ENCODE measurements at regions not wholly inside any gene's neighbourhood (a gene's known extent, or its start where the extent isn't known, plus 50 kb on each side); places are given as distances from the start of the nearest gene placed in this dataset.
"Not testable (repeated sequence)": the region's sequence is repeated elsewhere in the genome, so short reads cannot be mapped to it uniquely, and the experiment has no call there.

GRCh38 chr13:81197483-81197882 is 856.6 kb upstream of the SPRY2 start:
- intact Hi-C loops (cut with DNase I), result no loop called here
- ATAC-seq (no peak), DNase-seq (no peak)

DNA sequence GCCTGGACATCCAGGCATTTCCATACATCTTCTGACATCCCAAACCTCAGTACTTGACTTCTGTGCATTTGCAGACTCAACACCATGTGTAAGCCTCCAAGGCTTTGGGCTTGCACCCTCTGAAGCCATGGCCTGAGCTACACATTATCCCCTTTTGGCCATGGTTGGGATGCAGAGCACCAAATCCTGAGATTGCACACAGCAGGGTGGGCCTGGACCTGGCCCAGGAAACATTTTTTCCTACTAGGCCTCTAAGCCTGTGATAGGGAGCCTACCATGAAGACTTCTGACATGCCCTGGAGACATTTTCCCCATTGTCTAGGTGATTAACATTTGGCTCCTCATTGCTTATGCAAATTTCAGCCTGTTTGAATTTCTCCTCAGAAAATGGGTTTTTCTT is 853.4 kb upstream of the SPRY2 start:
- intact Hi-C loops (cut with DNase I), result no loop called here
- ATAC-seq, result no peak

GRCh38 chr13:81184556-81185265 is 843.8 kb upstream of the SPRY2 start:
- DNase-seq (no peak), ATAC-seq (no peak)
- intact Hi-C loops (cut with DNase I), result no loop called here

More for the DNA sequence above, 853.4 kb upstream of the SPRY2 start:
- DNase-seq, result no peak

DNA sequence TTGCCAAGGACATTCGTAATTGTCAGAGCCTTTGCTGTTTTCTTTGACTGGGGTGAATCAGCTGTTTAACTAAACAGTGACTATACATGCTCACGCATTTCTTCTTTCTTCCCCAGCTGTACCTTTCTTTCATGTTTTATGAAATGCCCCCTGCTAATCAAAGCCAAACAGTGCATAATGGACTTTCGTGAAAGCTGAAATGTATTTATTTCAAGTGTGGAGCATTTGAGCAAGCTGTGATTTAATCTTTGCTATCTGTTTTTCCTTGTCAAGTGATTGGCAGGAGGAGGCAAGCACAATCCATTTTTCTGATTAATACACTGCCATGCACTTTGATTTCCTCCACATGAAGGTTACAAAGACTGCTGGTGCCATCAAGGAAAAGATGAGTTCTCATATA is 831.7 kb upstream of the SPRY2 start:
- no peak for ATAC-seq
- DNase-seq, result no peak
- intact Hi-C loops (cut with DNase I), result no loop called here

DNA sequence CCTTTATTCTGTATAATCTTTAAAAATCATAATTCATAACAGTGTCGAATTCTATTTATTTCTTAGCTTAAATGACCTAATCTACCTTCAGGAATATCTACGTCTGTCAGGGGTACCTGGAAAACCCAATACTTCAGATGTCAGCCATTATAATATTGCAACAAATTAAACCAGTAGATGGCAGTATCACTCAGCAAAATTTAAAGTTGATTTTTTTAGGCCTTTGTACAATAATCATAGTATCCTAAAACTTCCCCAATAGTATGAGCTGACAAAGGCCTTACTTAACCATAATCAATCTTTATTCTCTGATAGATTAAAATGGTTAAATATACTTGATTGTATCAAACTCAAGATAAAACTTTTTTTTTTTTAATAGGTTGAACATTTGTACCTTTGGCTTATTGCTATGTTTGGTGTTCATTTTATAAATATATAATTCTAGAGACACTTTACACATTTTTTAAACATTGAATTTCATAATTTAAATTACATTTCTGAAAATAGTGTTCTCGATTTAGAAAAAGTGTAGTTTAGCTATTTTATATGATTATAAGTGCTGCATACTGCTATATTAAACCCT is 830.2 kb upstream of the SPRY2 start:
- DNase-seq (no peak), ATAC-seq (no peak)
- intact Hi-C loops (cut with DNase I), result no loop called here

GRCh38 chr13:81163823-81164222 is 822.9 kb upstream of the SPRY2 start:
- intact Hi-C loops (cut with DNase I); ATAC-seq; DNase-seq: not testable (repeated sequence)

DNA sequence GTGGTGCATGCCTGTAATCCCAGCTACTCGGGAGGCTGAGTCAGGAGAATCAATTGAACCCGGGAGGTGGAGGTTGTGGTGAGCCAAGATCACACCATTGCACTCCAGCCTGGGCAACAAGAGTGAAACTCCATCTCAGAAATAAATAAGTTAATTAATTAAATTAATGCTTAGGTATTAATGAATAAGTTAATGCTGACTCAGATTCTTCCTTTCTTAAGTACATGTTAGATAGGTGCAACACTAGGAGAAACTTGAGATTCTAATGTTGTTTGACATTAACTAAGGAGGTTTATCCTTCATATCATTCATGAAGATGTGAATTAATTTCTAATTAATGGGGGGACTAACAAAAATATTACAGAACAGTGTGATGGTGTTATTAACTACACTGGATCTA is 812.6 kb upstream of the SPRY2 start:
- ATAC-seq (no peak), DNase-seq (no peak)
- intact Hi-C loops (cut with DNase I), result no loop called here

DNA sequence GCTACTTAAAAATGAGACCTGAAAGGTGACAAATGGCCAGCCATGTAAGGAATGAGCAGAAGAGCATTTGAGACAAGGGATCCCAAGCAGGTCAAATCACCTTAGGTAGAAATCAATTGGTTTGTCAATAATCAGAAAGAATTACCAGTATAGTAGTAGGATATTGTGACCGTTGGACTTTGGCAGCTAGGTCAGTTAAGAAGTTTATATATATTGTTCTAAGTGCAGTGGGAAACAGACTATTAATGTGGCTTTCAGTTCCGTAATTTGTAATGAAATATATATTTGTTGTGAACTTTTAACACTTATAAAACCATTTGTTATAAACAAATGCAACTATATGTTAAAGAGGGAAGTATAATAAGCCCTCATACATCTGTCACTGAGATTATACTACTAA is 807.9 kb upstream of the SPRY2 start:
- ATAC-seq (no peak), DNase-seq (no peak)

GRCh38 chr13:81146576-81146975 is 805.6 kb upstream of the SPRY2 start:
- intact Hi-C loops (cut with DNase I); ATAC-seq; DNase-seq: not testable (repeated sequence)

More for the DNA sequence above, 807.9 kb upstream of the SPRY2 start:
- intact Hi-C loops (cut with DNase I), result no loop called here

- intact Hi-C loops (cut with DNase I), result no loop called here
- ATAC-seq (no peak), DNase-seq (no peak)
These were observed 801.5 kb upstream of the SPRY2 start for GRCh38 chr13:81142306-81142999.

DNA sequence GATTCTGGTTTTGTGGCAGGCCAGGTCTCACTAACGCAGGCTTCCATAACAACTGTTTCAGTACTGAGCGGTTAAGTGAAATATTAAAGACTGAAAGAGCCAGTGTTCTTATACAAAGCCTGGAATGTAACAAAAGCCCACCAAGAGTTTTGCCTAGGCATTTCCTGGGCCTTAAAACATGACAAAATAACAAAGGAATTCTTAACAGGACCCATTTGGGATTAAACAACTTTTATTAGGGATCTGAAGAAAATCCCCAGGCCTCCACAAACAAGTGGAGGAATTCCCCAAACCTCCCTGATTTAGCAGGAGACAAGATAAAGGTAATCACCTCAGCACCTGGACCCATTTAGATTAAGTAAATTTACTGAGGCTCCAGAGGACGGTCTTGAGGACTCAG is 799.7 kb upstream of the SPRY2 start:
- ATAC-seq (no peak), DNase-seq (no peak)
- intact Hi-C loops (cut with DNase I), result no loop called here

- no peak for ATAC-seq
- no peak for DNase-seq
- intact Hi-C loops (cut with DNase I), result no loop called here
These were observed 799.1 kb upstream of the SPRY2 start for GRCh38 chr13:81139987-81140386.

GRCh38 chr13:81138353-81138980 is 797.5 kb upstream of the SPRY2 start:
- intact Hi-C loops (cut with DNase I), result no loop called here
- ATAC-seq, result no peak
- no peak for DNase-seq

- DNase-seq (no peak), ATAC-seq (no peak)
- intact Hi-C loops (cut with DNase I), result no loop called here
These were observed 792.1 kb upstream of the SPRY2 start for GRCh38 chr13:81133066-81133465.

DNA sequence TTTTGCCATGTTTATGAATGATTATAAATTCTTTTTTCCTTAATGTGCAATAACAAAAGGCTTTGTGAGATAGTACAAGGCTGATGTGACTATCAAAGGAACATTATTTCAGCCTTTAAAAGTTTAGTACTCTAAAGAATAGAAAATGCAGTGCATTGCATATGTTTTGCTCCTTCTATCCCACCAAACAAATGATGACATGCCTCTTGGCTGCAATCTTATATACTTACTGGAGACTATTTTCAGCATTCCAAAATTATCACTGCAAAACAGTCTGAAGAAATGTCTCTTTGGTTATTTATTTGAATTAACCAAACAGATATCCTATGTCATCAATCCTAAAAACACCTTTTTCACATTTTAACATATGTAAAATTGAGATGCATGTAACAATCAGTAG is 776.5 kb upstream of the SPRY2 start:
- DNase-seq, result no peak
- intact Hi-C loops (cut with DNase I), result no loop called here
- no peak for ATAC-seq

GRCh38 chr13:81116461-81117282 is 775.7 kb upstream of the SPRY2 start:
- intact Hi-C loops (cut with DNase I), result no loop called here
- no peak for ATAC-seq

GRCh38 chr13:81109026-81109425 is 768.1 kb upstream of the SPRY2 start:
- DNase-seq, result no peak
- no peak for ATAC-seq
- intact Hi-C loops (cut with DNase I), result no loop called here

More at GRCh38 chr13:81116461-81117282, 775.7 kb upstream of the SPRY2 start:
- DNase-seq, result no peak

GRCh38 chr13:81106348-81106747 is 765.4 kb upstream of the SPRY2 start:
- DNase-seq (no peak), ATAC-seq (no peak)
- intact Hi-C loops (cut with DNase I), result no loop called here

DNA sequence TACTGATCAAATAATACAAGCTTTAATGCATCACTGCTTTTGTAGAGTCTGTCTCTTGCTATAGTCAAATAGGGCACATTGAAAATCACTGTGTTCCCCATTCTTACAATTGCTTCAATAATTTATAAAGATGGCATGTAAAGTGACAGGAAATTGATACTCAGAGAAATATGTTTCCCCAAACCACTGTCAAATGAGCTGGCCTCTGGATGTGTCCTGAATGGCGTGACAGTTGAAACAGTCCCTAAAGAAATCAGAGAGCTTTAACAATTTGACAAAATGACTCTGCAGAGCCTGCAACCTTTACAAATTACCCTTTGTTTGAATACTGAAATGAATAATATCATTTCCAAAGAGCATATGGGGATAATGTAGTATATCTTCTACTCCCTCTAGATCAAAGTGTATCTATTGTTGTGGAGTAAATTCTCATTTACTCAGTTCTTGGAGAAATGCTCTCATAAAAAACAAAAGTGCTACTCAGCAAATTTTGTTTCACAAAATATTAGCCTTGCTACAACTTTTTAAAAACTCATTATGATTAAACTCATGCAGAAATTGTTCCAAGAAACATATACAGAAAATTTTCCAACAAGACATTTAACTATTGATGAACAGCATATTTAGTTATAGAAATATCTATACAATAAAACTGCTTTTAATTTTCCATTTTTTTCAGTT is 763.2 kb upstream of the SPRY2 start:
- intact Hi-C loops (cut with DNase I), result no loop called here
- DNase-seq, result no peak
- ATAC-seq, result no peak
